B cell (primary cell): ENCODE measurements at regions not wholly inside any gene's neighbourhood (a gene's known extent, or its start where the extent isn't known, plus 50 kb on each side); places are given as distances from the start of the nearest gene placed in this dataset.

ENCODE experiments used
- ATAC-seq: fragments of 200-7000 bp; cut with Tn5 transposase; one replicate; pipeline ENCODE4 v1.10.0; 2021; ENCODE audit warnings: low read depth, mild to moderate bottlenecking, moderate number of reproducible peaks, moderate library complexity
- CTCF ChIA-PET: fragments of 350-600 bp; sonication (Branson Sonifier 250); formaldehyde crosslinking; loops from one replicate; lab custom pipeline; 2021; ENCODE audit warnings: antibody characterized with exemption, inconsistent platforms; lab: Charles Lee
- POLR2A ChIA-PET: fragments of 350-600 bp; sonication (Branson Sonifier 250); formaldehyde crosslinking; loops from one replicate; lab custom pipeline; 2021; ENCODE audit warnings: antibody characterized with exemption; lab: Charles Lee
- DNase-seq: peaks from one replicate; pipeline ENCODE4 v3.0.0; 2013
- H2AFZ ChIP-seq: 2 replicates; pipeline ENCODE4 v1.6.1; 2012; ENCODE audit warnings: mild to moderate bottlenecking, low read depth, low read length; ENCODE audit not compliant: insufficient read depth, poor library complexity, severe bottlenecking
- H3K27ac ChIP-seq, 2 donors: 1 replicate in 1 of 2; 2 replicates in 1 of 2; pipeline ENCODE4 v1.5.1; 2012 to 2013; ENCODE audit warnings: low read length in 2 of 2, mild to moderate bottlenecking in 2 of 2, moderate library complexity in 1 of 2
- H3K27me3 ChIP-seq, 4 experiments: fragments of 200-600 bp in 1 of 4; sonication (generic) in 1 of 4; replicated peaks in 1 of 4; 1 replicate in 2 of 4; 2 replicates in 2 of 4; pipeline versions ENCODE4 v1.6.1 to v1.7.0; 2013 to 2016; ENCODE audit warnings: low read length in 3 of 4, mild to moderate bottlenecking in 2 of 4, mixed read lengths in 1 of 4, moderate library complexity in 1 of 4; ENCODE audit not compliant: insufficient read depth in 4 of 4, control insufficient read depth in 3 of 4; ENCODE audit errors: control extremely low read depth in 1 of 4
- H3K36me3 ChIP-seq, 2 experiments: replicated peaks in 1 of 2; 1 replicate in 1 of 2; 2 replicates in 1 of 2; pipeline versions ENCODE4 v1.6.1 to v1.7.1; 2013; ENCODE audit warnings: low read length in 1 of 2; ENCODE audit not compliant: insufficient read depth in 2 of 2, control insufficient read depth in 1 of 2; ENCODE audit errors: control extremely low read depth in 1 of 2, extremely low read depth in 1 of 2
- H3K4me1 ChIP-seq, 2 donors: fragments of 200-600 bp in 1 of 2; sonication (generic) in 1 of 2; 1 replicate in 1 of 2; 2 replicates in 1 of 2; pipeline versions ENCODE4 v1.5.1 to v1.6.1; 2013 to 2017; ENCODE audit warnings: low read length in 2 of 2; ENCODE audit not compliant: control insufficient read depth in 2 of 2, insufficient read depth in 2 of 2
- H3K4me2 ChIP-seq: replicated peaks from 2 replicates; pipeline ENCODE3; 2012; ENCODE audit warnings: mild to moderate bottlenecking, low read depth, low read length; ENCODE audit not compliant: poor library complexity, severe bottlenecking
- H3K4me3 ChIP-seq, 5 experiments: fragments of 200-600 bp in 1 of 5; sonication (generic) in 1 of 5; 1 replicate in 3 of 5; 2 replicates in 2 of 5; pipeline versions ENCODE4 v1.5.1 to v1.7.0; 2011 to 2016; ENCODE audit warnings: low read length in 4 of 5, mild to moderate bottlenecking in 4 of 5, low read depth in 2 of 5, control low read depth in 1 of 5, moderate library complexity in 1 of 5; ENCODE audit not compliant: insufficient read depth in 1 of 5; ENCODE audit errors: control extremely low read depth in 1 of 5, extremely low read depth in 1 of 5
- H3K79me2 ChIP-seq: fragments of 200-600 bp; sonication (generic); one replicate; pipeline ENCODE4 v1.6.0; 2016; ENCODE audit warnings: low read length; ENCODE audit not compliant: control insufficient read depth, insufficient read depth
- H3K9ac ChIP-seq: fragments of 200-600 bp; sonication (generic); 2 replicates; pipeline ENCODE4 v1.6.1; 2017; ENCODE audit warnings: mild to moderate bottlenecking, low read length, moderate library complexity
- H3K9me3 ChIP-seq, 3 donors: one replicate each; pipeline versions ENCODE4 v1.6.1 to v1.7.1; 2013; ENCODE audit warnings: low read length in 2 of 3; ENCODE audit not compliant: control insufficient read depth in 2 of 3, insufficient read depth in 1 of 3; ENCODE audit errors: control extremely low read depth in 1 of 3
- H4K20me1 ChIP-seq: 2 replicates; pipeline ENCODE4 v1.6.0; 2012; ENCODE audit warnings: mild to moderate bottlenecking, low read length; ENCODE audit not compliant: insufficient read depth, control insufficient read depth, poor library complexity, severe bottlenecking
- H3K27ac Mint-ChIP-seq: one replicate; pipeline ENCODE4 v1.8.0; 2021; ENCODE audit warnings: mixed read lengths
- H3K27me3 Mint-ChIP-seq: one replicate; pipeline ENCODE4 v1.8.0; 2021; ENCODE audit warnings: mixed read lengths
- H3K4me1 Mint-ChIP-seq: one replicate; pipeline ENCODE4 v1.8.0; 2021; ENCODE audit warnings: mixed read lengths
- H3K4me3 Mint-ChIP-seq: one replicate; pipeline ENCODE4 v1.8.0; 2021; ENCODE audit warnings: mixed read lengths
- H3K9me3 Mint-ChIP-seq: one replicate; pipeline ENCODE4 v1.8.0; 2022; ENCODE audit warnings: mixed read lengths; ENCODE audit not compliant: insufficient read depth
- EZH2 ChIP-seq: IDR thresholded peaks from 2 replicates; pipeline ENCODE4 v1.6.1; 2012; ENCODE audit warnings: borderline replicate concordance, low read depth, mild to moderate bottlenecking, moderate library complexity, low read length; ENCODE audit not compliant: insufficient read depth, poor library complexity, severe bottlenecking
- WGBS: methylation state at CpG from one replicate; pipeline ENCODE4 v1.1.5; 2013; ENCODE audit warnings: missing lambda C conversion rate; ENCODE audit not compliant: insufficient coverage; 5-methylcytosine and 5-hydroxymethylcytosine counted together
- intact Hi-C: fragments of 100-400 bp; cut with micrococcal nuclease; formaldehyde crosslinking; loops from one replicate; pipeline ENCODE4 v1.10.0; 2022
- TF ChIP-seq, protein P1 (sequence below): fragments of 200-600 bp; IDR thresholded peaks from one replicate; pipeline ENCODE4 v1.8.0; 2022; ENCODE audit warnings: antibody characterized with exemption, mild to moderate bottlenecking

DNA sequence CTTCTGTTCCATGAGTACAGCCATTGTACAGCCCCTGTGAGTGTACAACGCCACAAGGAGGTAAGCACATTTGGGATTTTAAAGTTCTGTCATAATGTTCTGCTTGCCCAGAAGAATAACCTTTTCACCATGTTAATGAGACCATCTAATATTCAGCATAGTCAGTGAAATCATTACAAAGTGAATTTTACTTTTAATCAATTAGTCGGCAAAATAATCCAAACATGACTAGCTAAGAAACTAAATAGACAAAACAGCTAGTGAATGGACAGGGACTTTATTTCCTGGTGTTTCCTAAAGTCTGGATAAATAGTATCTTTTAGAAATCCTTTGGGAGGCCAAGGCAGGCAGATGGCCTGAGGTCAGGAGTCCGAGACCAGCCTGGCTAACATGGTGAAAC lies 69.0 kb upstream of the NRSN1 start:
- no peaks in the 10 kb centered on the region for H3K4me1 Mint-ChIP-seq
- no peak overlapping the region for H3K4me3 ChIP-seq
- intact Hi-C loops, result no loop called here
- H3K27ac ChIP-seq, result no peak overlapping the region
- H3K9me3 Mint-ChIP-seq, result no peaks in the 10 kb centered on the region
- H3K4me2 ChIP-seq, result no peak overlapping the region
- H3K4me3 Mint-ChIP-seq, result no peak overlapping the region
- TF ChIP-seq EZH2, result no peak
- TF ChIP-seq, protein P1, sequence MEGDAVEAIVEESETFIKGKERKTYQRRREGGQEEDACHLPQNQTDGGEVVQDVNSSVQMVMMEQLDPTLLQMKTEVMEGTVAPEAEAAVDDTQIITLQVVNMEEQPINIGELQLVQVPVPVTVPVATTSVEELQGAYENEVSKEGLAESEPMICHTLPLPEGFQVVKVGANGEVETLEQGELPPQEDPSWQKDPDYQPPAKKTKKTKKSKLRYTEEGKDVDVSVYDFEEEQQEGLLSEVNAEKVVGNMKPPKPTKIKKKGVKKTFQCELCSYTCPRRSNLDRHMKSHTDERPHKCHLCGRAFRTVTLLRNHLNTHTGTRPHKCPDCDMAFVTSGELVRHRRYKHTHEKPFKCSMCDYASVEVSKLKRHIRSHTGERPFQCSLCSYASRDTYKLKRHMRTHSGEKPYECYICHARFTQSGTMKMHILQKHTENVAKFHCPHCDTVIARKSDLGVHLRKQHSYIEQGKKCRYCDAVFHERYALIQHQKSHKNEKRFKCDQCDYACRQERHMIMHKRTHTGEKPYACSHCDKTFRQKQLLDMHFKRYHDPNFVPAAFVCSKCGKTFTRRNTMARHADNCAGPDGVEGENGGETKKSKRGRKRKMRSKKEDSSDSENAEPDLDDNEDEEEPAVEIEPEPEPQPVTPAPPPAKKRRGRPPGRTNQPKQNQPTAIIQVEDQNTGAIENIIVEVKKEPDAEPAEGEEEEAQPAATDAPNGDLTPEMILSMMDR, result no peak
- H2AFZ ChIP-seq, result no peak overlapping the region
- H3K27me3 ChIP-seq, result no peaks in the 10 kb centered on the region
- DNase-seq (no peak), ATAC-seq (no peak)
- ChIA-PET CTCF (no interaction called here), POLR2A (no interaction called here)
- H3K9me3 ChIP-seq, result no peaks in the 10 kb centered on the region
- no peaks in the 10 kb centered on the region for H3K79me2 ChIP-seq
- no peak overlapping the region for H3K27ac Mint-ChIP-seq
- no peaks in the 10 kb centered on the region for H4K20me1 ChIP-seq
- no peaks in the 10 kb centered on the region for H3K27me3 Mint-ChIP-seq
- H3K4me1 ChIP-seq, result no peaks in the 10 kb centered on the region
- WGBS, result 100% methylated on average over 1 of the region's 3 CpGs
- no peaks in the 10 kb centered on the region for H3K36me3 ChIP-seq
- H3K9ac ChIP-seq, result no peak overlapping the region

DNA sequence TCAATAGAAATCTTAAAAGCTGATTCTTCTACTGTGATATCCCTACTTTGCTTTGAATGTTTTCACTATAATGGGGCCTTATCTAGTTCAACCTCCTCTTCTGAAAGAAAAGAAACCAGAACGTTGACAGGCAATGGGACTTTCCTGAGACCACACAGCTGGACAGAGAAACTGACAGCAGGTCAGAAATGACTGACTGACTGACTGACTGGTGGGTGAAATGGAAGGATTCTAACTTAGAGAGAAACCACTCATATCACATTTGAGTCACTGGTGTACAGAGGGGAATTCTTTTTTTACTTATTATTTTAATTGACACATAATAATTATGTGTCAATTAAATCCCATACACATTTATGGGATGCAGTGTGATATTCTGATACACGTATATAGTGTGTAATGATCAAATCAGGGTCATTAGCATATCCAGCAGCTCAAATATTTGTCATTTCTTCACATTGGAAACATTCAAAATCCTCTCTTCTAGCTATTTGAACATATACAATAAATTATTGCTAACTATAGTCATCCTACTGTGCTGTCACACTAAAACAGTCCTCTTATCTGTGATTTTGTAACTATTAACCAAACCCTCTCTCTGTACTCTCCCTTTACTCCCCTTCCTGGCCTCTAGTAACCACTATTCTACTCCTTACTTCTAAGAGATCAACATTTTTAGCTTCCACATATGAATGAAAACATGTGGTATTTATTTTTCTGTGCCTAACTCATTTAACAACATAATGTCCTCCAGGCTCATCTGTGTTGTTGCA lies 64.8 kb upstream of the NRSN1 start:
- CTCF ChIA-PET, result no interaction called here
- H3K4me1 Mint-ChIP-seq, result no peaks in the 10 kb centered on the region

More for the DNA sequence above, 64.8 kb upstream of the NRSN1 start:
- Histone ChIP-seq H3K27me3 (peaks cover 0 to 2% (median 0%) of the 10 kb centered on the region in 4 experiments), H3K27ac (no peak overlapping the region), H3K79me2 (no peaks in the 10 kb centered on the region), H3K4me3 (no peak overlapping the region), H3K9me3 (no peaks in the 10 kb centered on the region), H3K4me2 (no peak overlapping the region), H3K4me1 (no peaks in the 10 kb centered on the region), H3K9ac (no peak overlapping the region), H4K20me1 (no peaks in the 10 kb centered on the region), H2AFZ (no peak overlapping the region), H3K36me3 (no peaks in the 10 kb centered on the region)
- H3K4me3 Mint-ChIP-seq, result no peak overlapping the region
- POLR2A ChIA-PET, result no interaction called here
- TF ChIP-seq, protein P1, result no peak
- H3K9me3 Mint-ChIP-seq, result peaks cover 2% of the 10 kb centered on the region
- intact Hi-C loops, result no loop called here
- ATAC-seq (no peak), DNase-seq (no peak)
- H3K27ac Mint-ChIP-seq, result no peak overlapping the region
- WGBS, result no CpG with 5 or more reads among the region's 2 CpGs
- H3K27me3 Mint-ChIP-seq, result no peaks in the 10 kb centered on the region
